Right ventricle myocardium superior (tissue), 1 donor: ENCODE measurements at regions not wholly inside any gene's neighbourhood (a gene's known extent, or its start where the extent isn't known, plus 50 kb on each side); places are given as distances from the start of the nearest gene placed in this dataset.

Experiments
- ATAC-seq: fragments of 200-7000 bp; cut with Tn5 transposase; one replicate; pipeline ENCODE4 v1.9.1; 2020; ENCODE audit warnings: mild to moderate bottlenecking; ENCODE audit not compliant: poor library complexity
- DNase-seq: peaks from one replicate; pipeline ENCODE4 v3.0.0-alpha.2; 2020
- intact Hi-C: fragments of 100-400 bp; cut with DNase I; formaldehyde crosslinking; loops from one replicate; pipeline ENCODE4 v1.11.2; 2022
- donor health status: DM: no; HTN: yes; CAD: no; lungs with severe emphysema.

DNA sequence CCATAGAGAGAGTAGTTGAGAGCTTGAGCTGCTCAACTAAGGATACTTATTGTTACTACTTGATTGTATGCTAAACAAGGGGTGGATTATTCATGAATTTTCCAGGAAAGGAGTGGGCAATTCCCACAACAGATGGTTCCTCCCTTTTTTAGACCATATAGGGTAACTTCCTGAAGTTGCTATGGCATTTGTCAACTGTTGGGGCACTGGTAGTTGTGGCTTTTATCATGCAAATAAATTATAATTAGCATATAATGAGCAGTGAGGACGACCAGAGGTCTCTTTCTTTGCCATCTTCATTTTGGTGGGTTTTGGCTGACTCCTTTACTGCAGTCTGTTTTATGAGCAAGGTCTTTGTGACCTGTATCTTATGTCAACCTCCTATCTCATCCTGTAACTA, 1403.5 kb upstream of the PABPC4L start:
- intact Hi-C loops, result no loop called here
- ATAC-seq (no peak), DNase-seq (no peak)

DNA sequence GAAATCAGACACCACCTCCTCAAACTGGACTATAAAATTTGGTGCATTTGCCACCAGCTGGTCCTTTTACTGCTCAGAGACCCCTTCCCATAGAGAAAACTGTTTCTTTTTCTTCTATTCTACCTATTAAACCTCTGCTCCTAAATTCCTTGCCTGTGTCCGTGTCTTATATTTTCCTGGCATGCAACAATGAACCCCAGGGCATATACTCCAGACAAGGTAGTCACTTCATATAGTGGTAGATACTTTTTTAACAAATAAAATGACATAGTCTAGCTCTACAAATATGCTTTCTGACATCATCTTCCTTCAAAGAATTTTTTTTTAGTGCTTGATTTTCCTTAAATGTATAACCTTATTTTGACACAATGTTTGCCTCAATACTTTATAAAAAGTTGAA, 1402.9 kb upstream of the PABPC4L start:
- DNase-seq, result no peak
- intact Hi-C loops, result no loop called here

DNA sequence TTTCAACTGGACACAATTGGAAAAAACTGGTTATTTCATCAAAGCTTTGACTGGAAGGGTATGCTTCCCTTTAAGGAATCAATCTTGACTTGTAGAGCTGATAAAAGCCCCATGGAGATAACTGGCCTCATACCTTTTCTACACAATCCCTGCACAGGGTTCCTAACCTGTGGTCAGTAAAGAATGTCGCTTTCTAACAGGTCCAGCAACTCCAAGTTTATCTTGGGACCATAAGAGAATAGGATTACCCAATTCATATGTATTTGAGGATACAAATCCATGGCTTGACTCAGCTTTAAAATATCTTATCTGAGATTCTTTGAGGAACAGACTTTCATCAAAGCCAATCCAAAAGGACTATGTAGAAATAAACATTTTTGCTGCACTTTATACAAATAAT, 1399.8 kb upstream of the PABPC4L start:
- intact Hi-C loops, result no loop called here
- no peak for ATAC-seq
- DNase-seq, result no peak

More for the DNA sequence above, 1402.9 kb upstream of the PABPC4L start:
- no peak for ATAC-seq

DNA sequence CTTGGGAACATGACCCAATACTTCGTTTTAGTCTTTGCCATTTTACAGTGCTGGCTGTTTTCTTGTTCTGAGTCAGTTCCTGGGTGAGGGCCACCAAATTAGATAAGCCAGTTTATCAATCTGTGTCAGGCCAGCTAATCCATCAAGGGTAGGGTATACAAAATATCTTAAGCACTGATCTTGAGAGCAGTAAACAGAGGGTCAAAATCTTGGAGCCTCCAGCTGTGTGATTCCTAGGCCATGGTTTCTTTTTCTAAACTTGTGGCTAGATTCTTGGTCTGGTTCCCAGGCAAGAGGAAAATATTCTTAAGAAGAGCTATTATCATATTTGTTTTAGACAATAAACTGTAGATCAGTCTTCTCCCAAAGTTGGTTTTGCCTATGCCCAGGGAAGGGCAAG, 1396.6 kb upstream of the PABPC4L start:
- intact Hi-C loops, result no loop called here
- DNase-seq, result no peak
- ATAC-seq, result no peak

DNA sequence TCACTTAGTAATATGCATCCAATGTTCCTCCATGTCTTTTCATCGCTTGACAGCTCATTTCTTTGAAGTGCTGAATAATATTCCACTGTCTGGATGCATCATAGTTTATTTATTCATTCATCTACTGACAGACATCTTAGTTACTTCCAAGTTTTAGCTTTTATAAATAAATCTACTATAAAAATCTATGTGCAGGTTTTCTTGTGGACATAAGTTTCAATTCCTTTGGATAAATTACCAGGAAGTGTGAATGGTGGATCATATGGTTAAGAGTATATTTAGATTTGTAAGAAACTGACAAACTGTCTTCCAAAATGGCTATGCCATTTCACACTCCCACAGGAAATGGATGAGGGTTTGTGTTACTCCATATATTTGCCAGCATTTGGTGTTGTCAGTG, 1392.9 kb upstream of the PABPC4L start:
- ATAC-seq (no peak), DNase-seq (no peak)
- intact Hi-C loops, result no loop called here

GRCh38 chr4:135575041-135575440, 1373.5 kb upstream of the PABPC4L start:
- intact Hi-C loops, result no loop called here
- ATAC-seq (no peak), DNase-seq (no peak)

- DNase-seq, result no peak
- intact Hi-C loops, result no loop called here
- no peak for ATAC-seq
Measured at GRCh38 chr4:135573251-135573650, 1371.7 kb upstream of the PABPC4L start.

GRCh38 chr4:135564090-135564489, 1362.5 kb upstream of the PABPC4L start:
- DNase-seq, result no peak
- ATAC-seq, result no peak
- intact Hi-C loops, result no loop called here

- ATAC-seq, result no peak
- intact Hi-C loops, result no loop called here
- no peak for DNase-seq
Measured at GRCh38 chr4:135553213-135553612, 1351.6 kb upstream of the PABPC4L start.

GRCh38 chr4:135552131-135552530, 1350.5 kb upstream of the PABPC4L start:
- intact Hi-C loops, result no loop called here

GRCh38 chr4:135548711-135549110, 1347.1 kb upstream of the PABPC4L start:
- no peak for ATAC-seq
- intact Hi-C loops, result no loop called here
- DNase-seq, result no peak

More at GRCh38 chr4:135552131-135552530, 1350.5 kb upstream of the PABPC4L start:
- ATAC-seq, result no peak
- no peak for DNase-seq

DNA sequence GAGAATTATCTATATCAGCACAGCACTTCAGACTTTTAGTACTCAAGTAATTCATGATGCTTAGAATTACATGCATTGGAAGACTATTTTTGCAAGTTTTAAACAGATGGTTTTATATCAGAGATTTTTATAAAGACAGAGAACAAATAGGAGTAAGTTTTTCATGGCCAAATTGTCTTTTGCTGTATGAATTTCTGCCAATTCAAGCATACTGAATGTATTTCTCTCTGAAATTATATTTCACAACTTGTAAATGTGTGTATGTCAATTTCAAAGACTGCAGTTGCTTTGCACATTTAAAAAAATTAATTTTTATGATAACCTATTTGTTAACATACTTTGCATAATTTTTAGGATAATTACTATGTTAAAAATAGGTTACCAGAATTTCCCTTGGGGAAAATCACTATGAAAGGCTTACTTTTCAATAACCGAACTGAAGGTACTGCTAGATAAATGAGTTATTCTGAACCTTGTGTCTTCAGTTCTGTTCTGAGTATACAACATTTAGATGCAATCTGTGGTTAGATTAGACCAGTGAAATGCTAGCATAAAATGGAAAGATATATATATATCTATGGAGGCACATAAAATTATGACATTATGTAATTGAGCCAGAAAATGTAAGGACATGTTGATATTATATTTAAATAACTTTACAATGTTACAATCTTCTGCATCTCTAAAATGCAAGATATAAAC, 1344.2 kb upstream of the PABPC4L start:
- DNase-seq, result no peak
- no peak for ATAC-seq
- intact Hi-C loops, result no loop called here

DNA sequence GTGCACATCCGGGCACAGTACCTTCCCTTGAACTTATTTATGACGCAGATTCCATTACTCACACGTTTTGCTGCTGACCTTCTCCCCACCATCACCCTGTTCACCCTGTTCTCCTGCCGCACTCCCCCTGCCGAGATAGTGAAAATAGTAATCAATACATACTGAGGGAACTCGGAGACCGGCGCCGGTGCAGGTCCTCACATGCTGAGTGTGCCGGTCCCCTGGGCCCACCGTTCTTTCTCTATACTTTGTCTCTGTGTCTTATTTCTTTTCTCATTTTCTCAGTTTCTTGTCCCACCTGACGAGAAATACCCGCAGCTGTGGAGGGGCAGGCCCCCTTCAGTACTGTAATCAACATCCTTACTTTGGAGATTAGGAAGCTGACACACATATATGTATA, 1337.1 kb upstream of the PABPC4L start:
- intact Hi-C loops, result no loop called here
- ATAC-seq (no peak), DNase-seq (no peak)

GRCh38 chr4:135533053-135533452, 1331.5 kb upstream of the PABPC4L start:
- intact Hi-C loops, result no loop called here
- ATAC-seq, result no peak
- no peak for DNase-seq

DNA sequence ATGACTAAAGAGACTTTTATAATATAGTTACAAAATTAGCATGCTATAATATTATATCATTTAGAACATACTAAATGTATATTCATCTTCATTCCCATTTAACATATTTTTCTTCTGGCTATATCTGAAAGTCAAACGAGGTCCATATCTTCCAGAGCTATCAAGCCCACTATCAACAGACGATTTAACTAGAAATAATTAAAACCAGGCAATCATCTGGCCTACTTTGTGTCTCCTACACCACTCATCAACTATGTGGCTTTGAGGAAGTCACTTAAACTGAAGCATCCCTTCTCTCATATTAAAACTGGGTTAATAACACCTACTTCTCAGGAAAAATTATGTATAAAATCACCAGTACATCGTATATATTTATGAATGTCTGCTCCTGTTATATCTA, 1330.5 kb upstream of the PABPC4L start:
- DNase-seq (no peak), ATAC-seq (no peak)
- intact Hi-C loops, result no loop called here

GRCh38 chr4:135515295-135515694, 1313.7 kb upstream of the PABPC4L start:
- DNase-seq, result no peak
- ATAC-seq, result no peak
- intact Hi-C loops, result no loop called here

- no peak for ATAC-seq
- DNase-seq, result no peak
- intact Hi-C loops, result no loop called here
Measured at GRCh38 chr4:135510582-135510981, 1309.0 kb upstream of the PABPC4L start.

DNA sequence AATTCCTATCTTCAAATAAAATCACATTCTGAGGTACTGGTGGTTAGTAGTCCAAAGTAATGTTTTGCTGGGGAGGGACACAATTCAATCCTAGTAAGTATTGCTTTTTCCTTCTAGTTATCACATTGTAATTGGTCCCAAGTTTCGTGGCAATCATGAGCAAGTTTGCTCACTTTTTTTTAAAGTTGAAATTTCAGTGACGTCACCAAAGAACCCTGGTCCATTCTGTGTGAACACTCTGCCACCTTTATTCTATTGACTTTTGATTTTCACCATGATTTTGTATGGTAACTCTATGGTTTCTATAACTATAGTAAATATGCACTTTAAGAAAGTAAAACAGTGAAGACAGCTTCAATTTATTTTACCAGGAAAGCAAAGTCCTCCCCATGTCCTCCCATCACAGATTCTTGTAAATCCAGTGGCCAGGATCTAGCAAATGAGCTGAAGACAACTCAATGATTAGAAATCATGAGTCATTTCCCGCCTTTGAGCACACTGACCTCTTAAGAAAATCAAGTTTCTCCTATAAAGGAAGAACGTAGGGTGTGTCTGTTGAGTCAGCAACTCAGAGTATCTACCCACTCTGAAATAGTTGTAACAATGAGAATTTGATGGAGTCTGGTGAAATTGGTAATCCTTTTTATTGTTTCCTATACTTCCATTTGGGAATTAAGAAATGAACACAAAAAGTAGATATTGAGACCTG, 1306.6 kb upstream of the PABPC4L start:
- intact Hi-C loops, result no loop called here
- ATAC-seq (no peak), DNase-seq (no peak)

- ATAC-seq (no peak), DNase-seq (no peak)
- intact Hi-C loops, result no loop called here
Measured at GRCh38 chr4:135497563-135498152, 1296.1 kb upstream of the PABPC4L start.

- DNase-seq (no peak), ATAC-seq (no peak)
- intact Hi-C loops, result no loop called here
Measured at GRCh38 chr4:135492439-135492838, 1290.8 kb upstream of the PABPC4L start.
